ENCODE measurements at regions not wholly inside any gene's neighbourhood (a gene's known extent, or its start where the extent isn't known, plus 50 kb on each side); places are given as distances from the start of the nearest gene placed in this dataset.

GRCh38 chr2:182591774-182592173 lies 124.3 kb upstream of the DNAJC10 start:
- TF ChIP-seq CTCF (conservative IDR thresholded peaks at IDR 0.05; ENCODE audit: low read length) = no peak
- TF ChIP-seq EZH2phosphoT487 (IDR thresholded peaks at IDR 0.05; ENCODE audit: borderline replicate concordance) = no peak
